VCaP (cell line): ENCODE measurements at regions not wholly inside any gene's neighbourhood (a gene's known extent, or its start where the extent isn't known, plus 50 kb on each side); places are given as distances from the start of the nearest gene placed in this dataset.

Source experiments
- H3K27ac ChIP-seq: fragments of 450-650 bp; 2 replicates; pipeline ENCODE4 v1.5.1; 2017
- TF ChIP-seq, protein P1 (sequence below): fragments of 450-650 bp; conservative IDR thresholded peaks from 2 replicates; pipeline ENCODE4 v1.5.1; 2017; ENCODE audit warnings: mild to moderate bottlenecking, moderate library complexity

DNA sequence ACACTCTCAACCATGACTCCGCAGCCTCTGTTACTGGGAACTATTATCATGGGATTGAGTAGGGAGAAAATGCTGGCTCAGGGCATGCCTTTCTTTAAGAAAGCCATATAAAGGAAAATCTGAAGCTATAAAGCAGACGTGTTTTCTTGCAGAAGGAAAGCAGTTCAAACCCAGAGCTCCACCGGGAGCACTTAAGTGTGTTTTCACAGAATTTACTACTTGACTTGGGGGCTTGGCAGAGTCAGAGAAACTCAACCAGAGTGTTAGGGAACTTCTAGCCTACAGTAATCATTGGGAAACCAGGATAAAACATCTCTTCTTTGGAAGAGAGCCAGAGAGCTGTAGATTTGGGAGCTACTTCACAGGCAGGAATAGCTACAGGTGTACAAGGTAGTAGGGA is 283.4 kb upstream of the ADRA1B start:
- TF ChIP-seq, protein P1, sequence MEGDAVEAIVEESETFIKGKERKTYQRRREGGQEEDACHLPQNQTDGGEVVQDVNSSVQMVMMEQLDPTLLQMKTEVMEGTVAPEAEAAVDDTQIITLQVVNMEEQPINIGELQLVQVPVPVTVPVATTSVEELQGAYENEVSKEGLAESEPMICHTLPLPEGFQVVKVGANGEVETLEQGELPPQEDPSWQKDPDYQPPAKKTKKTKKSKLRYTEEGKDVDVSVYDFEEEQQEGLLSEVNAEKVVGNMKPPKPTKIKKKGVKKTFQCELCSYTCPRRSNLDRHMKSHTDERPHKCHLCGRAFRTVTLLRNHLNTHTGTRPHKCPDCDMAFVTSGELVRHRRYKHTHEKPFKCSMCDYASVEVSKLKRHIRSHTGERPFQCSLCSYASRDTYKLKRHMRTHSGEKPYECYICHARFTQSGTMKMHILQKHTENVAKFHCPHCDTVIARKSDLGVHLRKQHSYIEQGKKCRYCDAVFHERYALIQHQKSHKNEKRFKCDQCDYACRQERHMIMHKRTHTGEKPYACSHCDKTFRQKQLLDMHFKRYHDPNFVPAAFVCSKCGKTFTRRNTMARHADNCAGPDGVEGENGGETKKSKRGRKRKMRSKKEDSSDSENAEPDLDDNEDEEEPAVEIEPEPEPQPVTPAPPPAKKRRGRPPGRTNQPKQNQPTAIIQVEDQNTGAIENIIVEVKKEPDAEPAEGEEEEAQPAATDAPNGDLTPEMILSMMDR = no peak

DNA sequence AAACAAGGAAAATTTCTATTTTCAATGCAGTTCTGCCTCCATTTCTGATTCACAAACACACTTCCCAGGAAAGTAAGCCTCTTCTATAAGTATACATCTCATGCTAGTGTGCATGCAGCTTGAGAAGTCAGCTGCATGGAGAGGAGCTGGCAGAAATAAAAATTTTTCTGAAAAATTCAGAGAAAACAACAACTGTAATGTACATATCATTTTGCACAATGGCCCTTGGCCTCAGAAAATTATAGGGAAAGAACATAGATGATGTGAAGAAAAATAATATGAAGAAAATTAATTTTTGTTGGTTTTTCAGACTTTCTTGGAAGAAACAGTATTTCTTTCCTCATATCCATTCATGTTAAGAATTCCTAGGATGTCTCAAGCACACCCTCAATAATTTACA is 277.8 kb upstream of the ADRA1B start:
- TF ChIP-seq, protein P1 = no peak

More for the DNA sequence above, 283.4 kb upstream of the ADRA1B start:
- H3K27ac ChIP-seq = no peak overlapping the region

DNA sequence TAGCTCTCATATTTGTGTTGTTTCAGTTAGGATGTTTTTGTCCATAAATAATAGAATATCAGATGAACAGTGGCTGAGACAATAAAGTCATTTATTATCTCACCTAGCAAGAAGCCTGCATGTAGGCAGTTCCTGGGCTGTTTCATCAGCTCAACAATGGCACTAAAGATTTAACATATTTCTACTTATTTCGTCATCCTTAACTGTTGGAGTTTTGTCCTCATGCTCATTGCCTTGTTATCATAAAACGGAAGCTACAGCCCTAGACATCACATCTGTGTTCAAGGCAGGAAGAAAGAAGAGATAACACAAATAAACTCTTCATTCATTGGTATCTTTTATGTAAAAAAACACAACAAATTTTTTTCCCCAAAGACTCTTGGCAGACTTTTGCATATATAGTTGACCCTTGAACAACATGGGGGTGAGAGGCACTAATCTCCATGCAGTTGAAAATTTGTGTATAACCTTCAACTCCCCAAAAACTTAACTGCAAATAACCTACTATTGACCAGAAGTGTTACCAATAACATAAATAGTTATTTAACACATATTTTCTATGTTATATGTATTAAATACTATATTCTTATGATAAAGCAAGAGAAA is 277.2 kb upstream of the ADRA1B start:
- TF ChIP-seq, protein P1 = no peak
- no peak overlapping the region for H3K27ac ChIP-seq

More for the DNA sequence above, 277.8 kb upstream of the ADRA1B start:
- H3K27ac ChIP-seq = no peak overlapping the region

DNA sequence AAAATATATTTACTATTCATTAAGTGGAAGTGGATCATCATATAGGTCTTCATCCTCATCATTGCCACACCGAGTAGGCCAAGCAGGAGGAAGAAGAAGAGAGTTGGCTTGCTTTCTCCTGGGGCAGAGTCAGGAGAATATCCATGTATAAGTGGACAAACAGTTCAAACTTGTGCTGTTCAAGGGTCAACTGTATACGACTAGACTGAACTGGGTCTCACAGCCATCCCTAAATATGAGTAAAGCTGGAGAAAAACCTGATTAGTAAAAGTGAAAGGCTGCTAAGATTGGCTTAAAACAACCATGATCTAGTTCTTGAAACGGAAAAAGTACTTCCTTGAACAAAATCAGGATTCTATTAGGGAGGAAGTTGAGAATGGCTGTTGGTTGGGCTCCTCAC is 276.7 kb upstream of the ADRA1B start:
- no peak overlapping the region for H3K27ac ChIP-seq
- TF ChIP-seq, protein P1 = no peak

DNA sequence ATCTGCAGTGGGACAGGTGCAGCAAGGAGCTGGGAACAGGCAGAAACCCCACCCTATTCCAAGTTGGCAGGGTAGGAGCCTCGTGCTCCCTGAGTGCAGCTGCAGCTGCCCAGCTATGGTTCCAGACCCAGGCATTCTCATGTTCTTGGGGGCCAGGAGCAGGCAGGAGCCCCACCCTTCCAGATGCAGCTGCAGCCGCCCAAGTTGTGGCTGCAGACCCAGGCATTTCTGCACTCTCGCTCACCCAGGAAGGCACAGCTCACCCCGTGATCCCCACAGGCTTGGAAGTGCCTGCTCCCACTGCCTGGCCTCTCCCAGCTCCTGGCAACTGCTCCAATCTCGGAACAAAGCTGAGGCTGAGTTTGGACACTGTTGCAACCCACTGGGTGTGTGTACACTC is 275.8 kb upstream of the ADRA1B start:
- TF ChIP-seq, protein P1 = no peak
- no peak overlapping the region for H3K27ac ChIP-seq

DNA sequence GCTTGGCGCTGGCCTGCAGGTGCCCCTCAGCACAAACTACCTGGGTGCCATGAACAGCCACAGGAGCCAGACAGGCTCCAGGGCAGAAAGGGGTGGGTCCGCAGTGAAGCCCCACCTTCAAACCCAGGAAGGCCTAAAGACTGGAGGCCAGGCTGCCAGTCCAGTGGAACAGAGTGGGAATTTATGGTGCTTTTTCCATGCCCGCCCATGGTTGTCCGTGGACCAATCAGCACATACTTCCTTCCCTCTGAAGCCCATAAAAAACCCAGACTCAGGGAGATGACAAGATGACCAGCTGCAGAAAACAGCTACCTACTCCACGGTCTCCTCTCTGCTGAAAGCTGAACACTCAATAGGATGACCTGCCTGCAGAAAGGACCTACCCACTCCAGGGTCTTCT is 275.4 kb upstream of the ADRA1B start:
- TF ChIP-seq, protein P1 = no peak
- no peak overlapping the region for H3K27ac ChIP-seq

DNA sequence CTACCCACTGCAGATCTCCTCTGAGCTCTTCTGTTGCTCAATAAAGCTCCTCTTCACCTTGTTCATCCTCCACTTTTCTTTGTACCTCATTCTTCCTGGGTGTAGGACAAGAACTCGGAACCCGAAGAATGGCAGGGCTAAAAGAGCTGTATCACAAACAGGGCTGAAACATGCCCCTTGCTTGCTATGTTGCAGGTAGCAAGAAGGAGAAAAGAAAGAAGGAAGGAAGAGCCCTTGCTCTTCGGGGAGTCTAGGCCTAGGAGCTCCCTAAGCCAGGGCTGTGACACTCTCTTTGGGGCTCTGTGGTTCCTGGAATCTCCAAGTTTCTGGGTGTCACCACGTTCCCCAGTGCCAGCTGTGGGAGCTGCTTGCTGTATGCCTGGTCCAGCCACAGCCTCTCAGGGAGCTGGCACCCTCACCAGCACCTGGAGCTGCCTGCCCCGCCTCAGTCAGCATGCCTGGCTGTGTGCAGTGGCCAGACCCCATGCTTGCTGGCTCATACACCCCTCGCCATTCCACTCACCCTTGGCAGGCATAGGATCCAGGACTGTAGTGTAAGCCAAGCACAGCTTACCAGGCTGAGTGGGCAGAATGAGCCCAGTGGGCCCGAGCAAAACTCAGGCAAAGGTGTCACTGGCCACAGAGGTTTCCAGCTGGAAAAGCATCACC is 274.8 kb upstream of the ADRA1B start:
- TF ChIP-seq, protein P1 = no peak
- H3K27ac ChIP-seq = no peak overlapping the region
